ENCODE measurements at regions not wholly inside any gene's neighbourhood (a gene's known extent, or its start where the extent isn't known, plus 50 kb on each side); places are given as distances from the start of the nearest gene placed in this dataset.
A peak's percentile ranks its signal among the peaks of the same experiment; 100 is the strongest.
"Not testable (repeated sequence)": the region's sequence is repeated elsewhere in the genome, so short reads cannot be mapped to it uniquely, and the experiment has no call there.

DNA sequence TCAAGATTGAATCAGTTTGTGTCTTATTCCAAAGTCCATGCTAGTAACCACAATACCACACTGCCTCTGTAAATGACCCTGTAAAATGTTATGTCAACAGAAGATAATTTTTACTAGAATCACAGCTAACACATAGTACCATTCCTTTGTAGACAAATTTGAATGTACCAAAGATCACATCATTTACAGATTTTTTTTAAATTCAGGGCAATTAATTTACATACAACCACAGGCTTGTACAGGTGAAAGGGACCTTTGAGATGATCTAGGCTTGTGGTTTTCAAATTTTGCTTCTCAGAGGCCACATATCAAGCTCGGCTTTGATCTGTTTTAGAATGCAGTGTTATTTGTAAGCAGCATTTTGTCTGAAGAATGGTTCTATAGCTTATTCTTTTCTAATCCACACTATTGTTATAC is 63.8 kb upstream of the PPM1B start:
- no peak overlapping the region for H3K27ac ChIP-seq (replicated peaks)
- no peak for DNase-seq (ENCODE audit: low read depth in 1 of 2, low spot score in 1 of 2)
- no peak overlapping the region for H3K4me3 ChIP-seq (replicated peaks; ENCODE audit: insufficient read depth, low read length)
- no peaks in the 10 kb centered on the region for H3K27me3 ChIP-seq (ENCODE audit: insufficient read depth, poor library complexity, severe bottlenecking)
- TF ChIP-seq, protein P1, sequence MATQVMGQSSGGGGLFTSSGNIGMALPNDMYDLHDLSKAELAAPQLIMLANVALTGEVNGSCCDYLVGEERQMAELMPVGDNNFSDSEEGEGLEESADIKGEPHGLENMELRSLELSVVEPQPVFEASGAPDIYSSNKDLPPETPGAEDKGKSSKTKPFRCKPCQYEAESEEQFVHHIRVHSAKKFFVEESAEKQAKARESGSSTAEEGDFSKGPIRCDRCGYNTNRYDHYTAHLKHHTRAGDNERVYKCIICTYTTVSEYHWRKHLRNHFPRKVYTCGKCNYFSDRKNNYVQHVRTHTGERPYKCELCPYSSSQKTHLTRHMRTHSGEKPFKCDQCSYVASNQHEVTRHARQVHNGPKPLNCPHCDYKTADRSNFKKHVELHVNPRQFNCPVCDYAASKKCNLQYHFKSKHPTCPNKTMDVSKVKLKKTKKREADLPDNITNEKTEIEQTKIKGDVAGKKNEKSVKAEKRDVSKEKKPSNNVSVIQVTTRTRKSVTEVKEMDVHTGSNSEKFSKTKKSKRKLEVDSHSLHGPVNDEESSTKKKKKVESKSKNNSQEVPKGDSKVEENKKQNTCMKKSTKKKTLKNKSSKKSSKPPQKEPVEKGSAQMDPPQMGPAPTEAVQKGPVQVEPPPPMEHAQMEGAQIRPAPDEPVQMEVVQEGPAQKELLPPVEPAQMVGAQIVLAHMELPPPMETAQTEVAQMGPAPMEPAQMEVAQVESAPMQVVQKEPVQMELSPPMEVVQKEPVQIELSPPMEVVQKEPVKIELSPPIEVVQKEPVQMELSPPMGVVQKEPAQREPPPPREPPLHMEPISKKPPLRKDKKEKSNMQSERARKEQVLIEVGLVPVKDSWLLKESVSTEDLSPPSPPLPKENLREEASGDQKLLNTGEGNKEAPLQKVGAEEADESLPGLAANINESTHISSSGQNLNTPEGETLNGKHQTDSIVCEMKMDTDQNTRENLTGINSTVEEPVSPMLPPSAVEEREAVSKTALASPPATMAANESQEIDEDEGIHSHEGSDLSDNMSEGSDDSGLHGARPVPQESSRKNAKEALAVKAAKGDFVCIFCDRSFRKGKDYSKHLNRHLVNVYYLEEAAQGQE (IDR thresholded peaks at IDR 0.05; ENCODE audit: insufficient replicate concordance, low read depth), result no peak
- no peak for TF ChIP-seq POLR2AphosphoS5 (IDR thresholded peaks at IDR 0.05; ENCODE audit: low read depth)

DNA sequence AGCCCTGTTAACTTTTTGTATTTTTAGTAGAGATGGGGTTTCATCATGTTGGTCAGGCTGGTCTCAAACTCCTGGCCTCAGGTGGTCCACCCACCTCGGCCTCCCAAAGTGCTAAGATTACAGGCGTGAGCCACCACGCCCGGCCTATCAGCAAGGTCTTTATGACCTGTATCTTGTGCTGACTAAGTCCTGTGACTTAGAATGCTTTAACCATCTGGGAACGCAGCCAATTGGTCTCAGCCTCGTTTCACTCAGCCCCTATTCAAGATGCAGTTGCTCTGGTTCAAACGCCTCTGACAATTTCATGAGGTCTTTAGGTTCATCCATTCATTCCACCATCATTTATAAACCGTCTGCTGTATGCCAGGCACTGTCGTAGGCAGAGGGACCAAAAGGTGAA is 62.2 kb upstream of the PPM1B start:
- not testable (repeated sequence) for H3K27ac ChIP-seq (replicated peaks); H3K27me3 ChIP-seq (ENCODE audit: insufficient read depth, poor library complexity, severe bottlenecking); DNase-seq (ENCODE audit: low read depth in 1 of 2, low spot score in 1 of 2); H3K4me3 ChIP-seq (replicated peaks; ENCODE audit: insufficient read depth, low read length)

DNA sequence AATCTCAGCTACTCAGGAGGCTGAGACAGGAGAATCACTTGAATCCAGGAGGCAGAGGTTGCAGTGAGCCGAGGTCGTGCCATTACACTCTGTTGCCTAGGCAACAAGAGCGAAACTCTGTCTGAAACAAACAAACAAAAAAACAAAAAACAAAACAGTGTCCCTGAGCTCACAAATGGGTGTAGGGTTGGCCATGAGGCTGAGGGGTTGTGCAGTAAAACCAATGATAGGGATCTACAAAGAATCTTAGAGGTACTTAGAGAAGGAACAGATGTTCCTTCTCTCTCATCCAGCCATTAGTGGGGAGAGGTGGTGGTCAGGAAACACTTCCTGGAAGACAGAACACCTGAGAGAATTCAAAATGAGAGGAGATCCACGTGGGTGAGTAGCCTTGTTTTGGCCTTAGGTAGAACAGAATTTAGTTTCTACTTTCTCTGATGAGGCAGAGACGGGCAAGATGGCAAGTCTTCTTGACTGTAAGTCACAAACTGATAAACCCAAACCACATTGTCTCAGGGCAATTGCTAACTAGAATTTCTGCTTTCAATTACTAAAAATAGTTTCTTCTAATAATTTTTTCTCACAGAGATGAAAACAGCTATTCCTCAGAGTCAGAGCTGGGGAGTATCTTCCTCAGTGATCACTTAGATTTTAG is 61.5 kb upstream of the PPM1B start:
- DNase-seq (ENCODE audit: low read depth in 1 of 2, low spot score in 1 of 2), result no peak
- H3K4me3 ChIP-seq (replicated peaks; ENCODE audit: insufficient read depth, low read length), result no peak overlapping the region
- no peak for TF ChIP-seq POLR2AphosphoS5 (IDR thresholded peaks at IDR 0.05; ENCODE audit: low read depth)
- TF ChIP-seq, protein P1 (IDR thresholded peaks at IDR 0.05; ENCODE audit: insufficient replicate concordance, low read depth), result no peak
- TF ChIP-seq SPI1 (IDR thresholded peaks at IDR 0.05; ENCODE audit: borderline replicate concordance, low read depth), result no peak
- no peak for TF ChIP-seq GABPA (IDR thresholded peaks at IDR 0.05; ENCODE audit: low read depth)
- TF ChIP-seq, protein P2, sequence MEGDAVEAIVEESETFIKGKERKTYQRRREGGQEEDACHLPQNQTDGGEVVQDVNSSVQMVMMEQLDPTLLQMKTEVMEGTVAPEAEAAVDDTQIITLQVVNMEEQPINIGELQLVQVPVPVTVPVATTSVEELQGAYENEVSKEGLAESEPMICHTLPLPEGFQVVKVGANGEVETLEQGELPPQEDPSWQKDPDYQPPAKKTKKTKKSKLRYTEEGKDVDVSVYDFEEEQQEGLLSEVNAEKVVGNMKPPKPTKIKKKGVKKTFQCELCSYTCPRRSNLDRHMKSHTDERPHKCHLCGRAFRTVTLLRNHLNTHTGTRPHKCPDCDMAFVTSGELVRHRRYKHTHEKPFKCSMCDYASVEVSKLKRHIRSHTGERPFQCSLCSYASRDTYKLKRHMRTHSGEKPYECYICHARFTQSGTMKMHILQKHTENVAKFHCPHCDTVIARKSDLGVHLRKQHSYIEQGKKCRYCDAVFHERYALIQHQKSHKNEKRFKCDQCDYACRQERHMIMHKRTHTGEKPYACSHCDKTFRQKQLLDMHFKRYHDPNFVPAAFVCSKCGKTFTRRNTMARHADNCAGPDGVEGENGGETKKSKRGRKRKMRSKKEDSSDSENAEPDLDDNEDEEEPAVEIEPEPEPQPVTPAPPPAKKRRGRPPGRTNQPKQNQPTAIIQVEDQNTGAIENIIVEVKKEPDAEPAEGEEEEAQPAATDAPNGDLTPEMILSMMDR (IDR thresholded peaks at IDR 0.05; ENCODE audit: insufficient read depth, low read length), result no peak
- H3K27ac ChIP-seq (replicated peaks), result no peak overlapping the region
- H3K27me3 ChIP-seq (ENCODE audit: insufficient read depth, poor library complexity, severe bottlenecking), result no peaks in the 10 kb centered on the region

DNA sequence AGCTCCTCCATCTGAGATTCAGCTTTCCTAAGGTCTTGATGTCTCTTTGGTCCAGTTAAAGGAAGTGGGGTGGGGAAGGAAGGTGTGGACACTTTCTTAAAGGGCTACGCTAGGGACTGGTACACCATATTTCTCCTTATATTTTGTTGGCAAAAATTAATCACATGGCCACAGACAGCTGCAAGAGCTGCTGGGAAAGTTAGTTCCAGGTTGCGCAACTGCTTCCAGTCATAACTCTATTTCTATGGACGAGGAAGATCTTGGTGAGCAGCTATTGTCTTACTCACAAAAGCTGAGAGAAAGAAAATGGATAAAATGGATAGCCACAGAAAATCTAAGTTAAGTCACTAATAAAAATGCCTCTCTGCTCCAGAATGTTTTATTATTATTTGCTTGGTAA is 60.7 kb upstream of the PPM1B start:
- Histone ChIP-seq H3K27ac (replicated peaks) (no peak overlapping the region), H3K27me3 (ENCODE audit: insufficient read depth, poor library complexity, severe bottlenecking) (no peaks in the 10 kb centered on the region), H3K4me3 (replicated peaks; ENCODE audit: insufficient read depth, low read length) (no peak overlapping the region)
- TF ChIP-seq SPI1 (IDR thresholded peaks at IDR 0.05; ENCODE audit: borderline replicate concordance, low read depth), result no peak
- peak in 1 of 2 experiments; percentile 53 for DNase-seq (ENCODE audit: low read depth in 1 of 2, low spot score in 1 of 2)

DNA sequence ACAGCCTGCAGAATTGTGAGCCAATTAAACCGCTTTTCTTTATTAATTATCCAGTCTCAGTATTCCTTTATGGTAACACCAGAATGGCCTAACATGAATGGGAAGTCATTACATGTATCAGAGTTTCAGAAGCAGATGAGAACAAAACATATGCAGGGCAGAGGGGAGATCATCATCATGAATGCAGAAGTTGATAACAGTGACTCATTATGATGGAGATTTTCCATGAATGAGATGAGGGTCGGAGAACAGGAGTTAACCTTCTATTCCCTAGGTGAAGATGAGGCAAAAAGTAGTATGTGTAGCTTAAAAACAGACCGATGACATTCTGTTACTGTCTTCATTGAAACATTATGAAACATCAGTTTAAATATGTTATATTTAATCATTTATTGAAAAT is 59.5 kb upstream of the PPM1B start:
- TF ChIP-seq POLR2AphosphoS5 (IDR thresholded peaks at IDR 0.05; ENCODE audit: low read depth) (no peak), GABPA (IDR thresholded peaks at IDR 0.05; ENCODE audit: low read depth) (no peak), SPI1 (IDR thresholded peaks at IDR 0.05; ENCODE audit: borderline replicate concordance, low read depth) (no peak)
- TF ChIP-seq, protein P2 (IDR thresholded peaks at IDR 0.05; ENCODE audit: insufficient read depth, low read length), result no peak
- TF ChIP-seq, protein P1 (IDR thresholded peaks at IDR 0.05; ENCODE audit: insufficient replicate concordance, low read depth), result no peak
- Histone ChIP-seq H3K27ac (replicated peaks) (no peak overlapping the region), H3K4me3 (replicated peaks; ENCODE audit: insufficient read depth, low read length) (no peak overlapping the region), H3K27me3 (ENCODE audit: insufficient read depth, poor library complexity, severe bottlenecking) (no peaks in the 10 kb centered on the region)
- no peak for DNase-seq (ENCODE audit: low read depth in 1 of 2, low spot score in 1 of 2)

Data from HL-60 (cell line).